HuH-7.5 (cell line): ENCODE measurements at regions not wholly inside any gene's neighbourhood (a gene's known extent, or its start where the extent isn't known, plus 50 kb on each side); places are given as distances from the start of the nearest gene placed in this dataset.
"Not testable (repeated sequence)": the region's sequence is repeated elsewhere in the genome, so short reads cannot be mapped to it uniquely, and the experiment has no call there.

Experiments
- DNase-seq: peaks from one replicate; pipeline ENCODE4 v3.0.0; 2011; ENCODE audit warnings: low spot score

DNA sequence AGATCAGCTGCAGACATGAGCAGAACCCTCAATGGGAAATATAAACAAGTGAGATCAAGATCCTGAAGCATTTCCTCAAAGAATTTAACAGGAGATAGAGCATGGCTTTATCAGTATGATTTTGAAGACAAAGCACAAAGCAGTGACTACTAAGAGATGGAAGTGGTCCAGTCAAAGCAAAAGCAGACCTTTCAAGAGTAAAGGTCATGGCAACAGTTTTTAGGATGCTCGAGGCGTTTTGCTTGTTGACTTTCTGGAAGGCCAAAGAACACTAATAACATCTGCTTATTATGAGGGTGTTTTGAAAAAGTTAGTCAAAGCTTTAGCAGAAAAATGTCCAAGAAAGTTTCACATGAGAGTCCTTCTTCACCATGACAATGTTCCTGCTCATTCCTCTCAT, 128.5 kb downstream of the KCNE4 start:
- DNase-seq, result no peak

DNA sequence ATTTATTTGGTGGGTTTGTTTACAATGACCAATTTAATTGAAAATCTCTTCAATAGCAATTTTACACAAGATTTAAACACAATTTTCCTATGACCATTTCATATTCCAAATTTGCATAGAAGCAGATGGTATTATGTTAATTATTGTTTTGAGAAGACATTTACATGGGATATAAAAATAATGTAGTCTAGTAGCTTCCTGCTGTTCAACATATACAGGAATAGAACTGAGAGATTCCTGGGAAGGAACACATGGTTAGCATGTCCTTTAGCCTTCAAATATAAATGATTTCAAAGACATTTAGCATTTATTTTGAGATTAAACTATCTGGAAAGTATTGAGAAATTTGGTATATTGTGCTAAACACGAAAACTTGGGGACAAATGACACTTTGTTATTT, 129.6 kb downstream of the KCNE4 start:
- no peak for DNase-seq

DNA sequence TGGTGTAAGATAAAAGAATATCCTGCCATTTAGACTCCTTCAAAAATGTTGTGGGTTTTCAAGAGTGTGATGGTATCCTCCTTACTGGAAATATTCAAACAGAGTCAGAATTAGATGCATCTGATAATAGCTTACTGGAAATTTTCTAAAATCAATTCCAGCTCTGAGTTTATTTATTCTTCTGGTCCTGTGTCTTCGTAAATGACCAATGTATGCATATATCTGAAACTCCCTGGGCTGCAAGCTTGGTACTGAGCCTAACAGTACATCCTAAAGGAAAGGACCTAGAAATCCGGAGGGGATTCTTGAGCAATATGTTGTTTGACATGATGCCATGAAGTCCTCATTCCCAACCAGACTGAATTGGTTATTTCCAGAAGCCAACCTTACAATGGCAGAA, 130.4 kb downstream of the KCNE4 start:
- DNase-seq, result no peak

DNA sequence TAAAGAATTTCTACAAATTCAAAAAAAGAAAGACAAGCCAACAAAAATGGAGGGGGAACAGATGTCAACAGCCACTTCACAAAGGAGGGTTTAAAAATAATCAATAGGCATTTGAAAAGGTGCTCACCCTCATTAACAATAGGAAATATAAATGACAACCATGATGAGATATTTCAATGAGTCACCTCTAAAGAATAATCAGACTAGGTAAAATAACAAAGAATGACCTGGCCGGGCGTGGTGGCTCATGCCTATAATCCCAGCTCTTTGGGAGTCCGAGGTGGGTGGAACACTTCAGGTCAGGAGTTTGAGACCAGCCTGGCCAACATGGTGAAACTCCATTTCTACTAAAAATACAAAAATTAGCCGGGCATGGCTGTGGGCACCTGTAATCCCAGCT, 133.6 kb downstream of the KCNE4 start:
- no peak for DNase-seq

DNA sequence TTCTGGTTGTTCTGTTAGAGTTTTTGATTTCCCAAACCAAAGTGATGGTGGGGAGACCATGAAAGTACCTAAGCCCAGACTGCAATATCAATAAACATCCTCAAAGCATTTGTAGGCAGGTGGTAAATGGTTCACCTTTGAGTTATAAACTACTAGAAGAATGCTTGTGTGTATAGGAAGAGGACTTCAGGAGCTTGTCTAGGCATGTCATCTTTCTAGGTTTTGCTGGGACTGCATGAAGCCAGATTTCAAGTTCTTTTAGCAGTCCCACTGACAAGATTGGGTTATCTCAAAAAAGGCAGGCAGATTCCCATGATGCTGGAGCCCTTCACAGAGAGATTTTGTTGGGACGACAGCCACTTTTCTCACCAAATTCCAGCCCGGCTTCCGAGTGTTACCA, 135.3 kb downstream of the KCNE4 start:
- no peak for DNase-seq

DNA sequence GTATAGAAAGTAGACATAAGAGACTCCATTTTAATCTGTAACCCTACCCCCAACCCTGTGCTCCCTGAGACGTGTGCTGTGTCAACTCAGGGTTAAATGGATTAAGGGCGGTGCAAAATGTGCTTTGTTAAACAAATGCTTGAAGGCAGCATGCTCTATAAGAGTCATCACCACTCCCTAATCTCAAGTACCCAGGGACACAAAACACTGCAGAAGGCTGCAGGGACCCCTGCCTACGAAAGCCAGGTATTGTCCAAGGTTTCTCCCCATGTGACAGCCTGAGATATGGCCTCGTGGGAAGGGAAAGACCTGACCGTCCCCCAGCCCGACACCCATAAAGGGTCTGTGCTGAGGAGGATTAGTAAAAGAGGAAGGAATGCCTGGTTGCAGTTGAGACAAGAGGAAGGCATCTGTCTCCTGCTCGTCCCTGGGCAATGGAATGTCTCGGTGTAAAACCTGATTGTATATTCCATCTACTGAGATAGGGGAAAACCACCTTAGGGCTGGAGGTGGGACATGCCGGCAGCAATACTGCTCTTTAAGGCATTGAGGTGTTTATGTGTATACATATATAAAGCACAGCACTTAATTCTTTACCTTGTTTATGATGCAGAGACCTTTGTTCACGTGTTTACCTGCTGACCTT, 138.7 kb downstream of the KCNE4 start:
- DNase-seq, result not testable (repeated sequence)

DNA sequence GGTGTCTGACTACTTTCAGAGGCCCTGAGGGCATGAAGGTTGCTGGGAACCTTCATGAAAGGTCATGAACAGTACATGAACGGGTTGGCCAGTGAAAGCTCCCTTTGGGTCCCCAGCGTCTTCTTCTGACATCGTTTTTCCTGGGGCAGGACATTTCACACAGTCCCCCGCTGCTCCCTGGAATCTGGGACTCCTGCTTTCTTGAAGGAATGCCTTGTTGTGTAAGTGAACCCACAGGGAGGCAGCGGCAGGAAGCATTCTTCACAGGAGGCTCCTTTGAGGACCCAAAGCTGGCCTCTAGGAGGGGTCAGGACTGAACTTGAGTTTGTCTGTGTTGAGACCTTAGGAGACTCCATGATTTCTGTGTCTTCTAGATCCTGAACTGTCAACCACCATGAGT, 144.3 kb downstream of the KCNE4 start:
- DNase-seq, result no peak

DNA sequence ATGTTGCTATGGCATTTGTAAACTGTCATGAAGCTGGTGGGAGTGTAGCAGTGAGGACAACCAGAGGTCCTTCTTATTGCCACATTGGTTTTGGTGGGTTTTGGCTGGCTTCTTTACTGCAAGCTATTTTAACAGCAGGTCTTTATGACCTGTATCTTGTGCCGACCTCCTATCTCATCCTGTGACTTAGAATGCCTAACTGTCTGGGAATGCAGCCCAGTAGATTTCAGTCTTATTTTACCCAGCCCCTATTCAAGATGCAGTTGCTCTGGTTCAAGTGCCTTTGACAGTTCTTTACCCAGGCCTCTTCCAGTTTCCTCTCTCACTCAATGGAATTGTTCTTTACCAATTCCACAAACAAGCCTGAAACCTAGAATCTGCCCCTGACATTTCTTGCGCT, 145.1 kb downstream of the KCNE4 start:
- no peak for DNase-seq

DNA sequence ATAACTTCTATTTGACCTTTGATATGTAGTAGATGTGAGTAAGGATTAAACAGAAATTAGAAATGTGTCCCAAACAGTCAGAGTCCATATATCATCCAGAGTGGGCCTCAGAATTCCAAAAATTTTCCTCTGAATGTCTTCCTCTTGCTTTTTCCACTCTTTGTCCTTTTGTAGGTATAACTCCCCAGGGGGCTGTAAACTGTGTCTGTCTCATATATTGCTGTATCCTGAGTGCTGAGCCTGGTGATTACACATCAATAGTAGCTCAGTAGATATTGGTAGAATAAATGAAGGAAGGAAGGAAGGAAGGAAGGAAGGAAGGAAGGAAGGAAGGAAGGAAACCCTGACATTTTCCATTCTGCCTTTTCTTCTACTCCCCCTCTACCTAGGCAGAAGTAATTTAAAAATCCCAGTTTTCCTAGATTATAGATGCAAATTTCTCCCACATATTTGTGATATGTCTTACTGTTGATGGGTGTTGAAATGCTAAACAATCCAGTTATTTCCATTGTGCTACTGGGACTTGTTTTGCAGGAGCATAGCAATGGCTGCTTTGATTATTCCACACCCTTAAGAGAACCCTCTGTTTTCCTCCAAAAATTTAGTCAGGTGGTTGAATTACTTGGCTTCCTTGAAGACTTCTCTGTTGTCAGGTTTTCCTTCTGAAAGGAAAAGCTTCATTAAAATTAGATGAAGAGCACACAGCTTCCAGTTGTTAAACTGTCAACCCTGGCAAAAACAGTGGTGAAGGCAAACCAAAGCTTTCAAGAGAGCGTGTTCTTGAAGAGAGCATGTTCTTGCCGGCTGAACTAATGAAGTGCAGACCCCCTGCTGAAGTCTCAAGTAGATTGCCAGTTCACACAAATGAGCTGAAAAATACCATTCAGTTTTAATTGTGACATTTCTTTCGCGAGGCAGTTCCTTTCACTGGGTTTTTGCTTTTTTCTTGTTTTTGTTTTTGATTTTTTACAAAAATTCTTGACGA, 147.8 kb downstream of the KCNE4 start:
- no peak for DNase-seq

DNA sequence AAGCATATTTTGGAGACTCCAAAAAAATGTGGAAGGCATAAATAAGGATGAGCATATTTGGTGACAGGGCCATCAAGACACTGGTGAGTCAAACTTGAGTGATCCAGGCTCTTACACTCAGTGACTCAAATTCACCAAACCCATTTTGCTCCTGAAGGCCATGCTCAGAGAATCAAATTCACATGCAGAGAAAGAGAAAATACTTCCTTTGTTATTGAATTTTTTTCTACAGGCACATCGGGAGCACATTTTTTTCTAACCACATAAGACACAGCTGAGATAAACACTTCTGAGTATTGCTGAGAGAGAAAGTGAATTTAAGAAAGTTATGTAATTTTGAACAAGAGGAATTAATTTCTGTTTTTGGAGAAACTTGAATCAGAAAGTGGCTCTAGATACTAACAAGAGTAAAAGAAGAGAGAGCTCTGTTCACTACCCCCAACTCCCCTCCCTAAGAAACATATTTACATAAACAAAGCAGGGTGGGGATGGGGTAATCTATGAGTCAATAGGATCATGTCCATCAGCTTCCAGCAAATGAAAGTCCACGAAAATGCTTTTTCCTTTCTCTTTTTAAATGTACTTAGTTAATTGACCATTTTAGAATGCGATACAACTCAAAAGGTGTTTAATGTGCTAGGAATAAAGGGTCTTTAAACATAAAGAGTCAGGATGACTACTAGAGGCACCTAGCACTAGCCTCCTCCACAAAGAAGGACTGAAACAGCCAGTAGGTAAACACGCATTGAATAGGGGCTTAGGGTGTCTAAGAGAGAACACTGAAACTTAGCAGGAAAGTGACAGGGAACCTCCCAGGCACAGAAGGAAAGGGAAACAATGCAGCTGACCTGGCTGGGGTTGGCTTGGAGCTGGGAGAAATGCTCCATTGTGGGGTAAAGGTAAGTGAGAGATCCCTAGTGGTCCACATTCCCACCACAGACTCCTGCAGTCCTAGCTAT, 152.3 kb downstream of the KCNE4 start:
- no peak for DNase-seq

DNA sequence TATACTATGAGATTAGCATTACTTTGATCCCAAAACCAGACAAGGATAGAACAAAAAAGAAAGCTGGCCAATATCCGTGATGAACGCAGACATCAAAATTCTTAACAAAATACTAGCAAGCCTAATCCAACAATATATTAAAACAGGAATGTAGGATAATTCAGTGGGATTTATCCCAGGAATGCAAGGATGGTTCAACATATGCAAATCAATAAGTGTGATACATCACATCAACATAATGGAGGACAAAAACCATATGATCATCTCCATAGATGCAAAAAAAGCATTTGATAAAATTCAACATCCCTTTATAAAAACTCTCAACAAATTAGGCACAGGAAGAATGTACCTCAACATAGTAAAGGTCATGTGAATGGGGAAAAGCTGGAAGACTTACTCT, 158.5 kb downstream of the KCNE4 start:
- DNase-seq, result no peak

DNA sequence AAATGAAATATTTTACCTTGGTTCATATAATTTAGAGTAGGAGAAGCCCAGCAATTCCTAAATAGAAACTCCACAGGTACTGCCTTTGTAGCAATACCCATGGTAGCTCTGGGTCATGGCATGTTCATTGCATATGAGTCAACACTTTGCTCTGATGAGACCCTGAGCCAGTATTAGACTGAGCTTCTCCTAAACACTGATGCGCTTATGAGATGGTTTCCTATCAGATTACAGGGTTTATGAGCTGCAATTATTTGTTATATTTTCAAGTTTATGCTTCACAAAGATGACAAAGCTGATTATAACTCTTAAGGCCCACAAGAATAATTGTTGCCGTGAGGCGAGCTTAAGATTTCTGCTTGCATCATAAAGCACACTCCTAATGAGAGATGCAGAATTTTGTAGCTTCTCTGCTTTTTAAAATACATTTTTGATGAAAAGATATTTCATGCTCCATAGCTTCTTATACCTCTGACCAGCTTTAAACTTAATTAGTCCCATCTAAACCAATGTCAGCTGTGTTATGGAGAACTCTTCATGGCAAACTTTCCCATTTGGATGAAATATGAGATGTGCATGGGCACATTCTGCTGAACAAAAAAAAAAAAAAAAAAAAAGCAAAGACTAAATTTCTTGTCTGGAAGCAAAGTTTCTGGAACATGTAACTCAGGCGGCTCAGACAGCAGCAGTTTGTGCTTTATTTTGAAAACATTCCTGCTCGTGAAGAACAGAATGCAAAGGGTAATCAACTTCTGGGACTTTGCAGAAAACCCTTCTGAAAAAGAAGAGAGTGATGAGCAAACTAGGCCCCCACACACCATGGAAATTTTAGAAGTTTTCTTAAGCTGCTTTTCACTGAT, 162.6 kb downstream of the KCNE4 start:
- DNase-seq, result no peak

DNA sequence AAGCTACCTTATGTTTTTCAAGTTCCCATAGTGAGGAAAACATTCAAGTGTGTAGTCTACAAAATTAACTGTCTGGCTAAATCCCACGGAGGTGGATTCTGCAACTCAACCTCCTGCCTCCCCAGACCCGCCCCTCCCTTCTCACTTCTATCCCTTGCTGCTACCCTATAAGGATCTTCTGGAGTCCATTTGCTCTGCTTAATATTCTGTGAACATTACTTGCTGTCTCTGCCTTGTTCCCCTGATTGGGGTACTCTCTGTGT, 163.2 kb downstream of the KCNE4 start:
- no peak for DNase-seq

DNA sequence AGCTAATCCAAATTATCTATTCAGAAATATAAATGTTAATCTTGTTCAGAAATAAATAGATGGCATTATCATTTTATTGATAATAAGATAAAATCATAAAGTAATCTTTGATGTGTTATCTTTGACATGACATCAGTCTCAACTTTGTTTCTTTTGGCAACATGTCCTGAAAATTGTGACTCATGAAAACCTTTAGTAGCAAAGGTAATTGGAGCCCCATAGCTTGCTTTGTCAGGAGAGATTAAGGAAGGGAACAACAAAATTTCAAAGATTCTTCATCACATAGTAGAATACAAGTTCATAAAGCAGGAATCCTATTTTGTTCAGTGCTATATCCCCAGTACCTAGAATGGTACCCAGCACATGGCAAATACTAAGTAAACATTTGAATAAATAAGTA, 165.4 kb downstream of the KCNE4 start:
- DNase-seq, result no peak

DNA sequence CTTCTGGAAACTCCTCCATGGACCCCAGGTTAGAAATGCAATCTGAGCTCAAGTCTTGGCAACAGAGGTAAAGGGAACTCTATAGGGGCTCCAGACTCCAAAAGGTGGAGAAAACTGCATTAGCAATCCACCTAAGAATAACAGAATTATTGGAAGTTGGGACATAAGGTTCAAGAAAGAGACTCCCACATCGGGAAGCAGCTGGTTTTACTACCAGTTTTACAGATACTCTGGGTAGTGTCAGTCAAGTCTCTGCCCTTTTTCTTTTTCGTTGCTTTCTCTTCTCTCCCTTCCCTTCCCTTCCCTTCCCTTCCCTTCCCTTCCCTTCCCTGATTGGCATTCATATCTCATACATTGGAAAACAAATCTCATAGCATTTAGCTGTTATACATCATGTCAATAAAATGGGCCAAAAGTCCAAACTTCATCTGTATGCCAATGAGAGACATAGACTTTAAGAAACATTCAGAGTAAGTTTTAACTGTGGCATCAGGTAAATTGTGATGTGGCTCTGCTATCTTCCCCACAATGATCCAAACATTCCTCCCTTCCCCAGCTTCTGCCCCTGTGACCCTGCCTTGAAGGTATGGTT, 166.7 kb downstream of the KCNE4 start:
- no peak for DNase-seq

DNA sequence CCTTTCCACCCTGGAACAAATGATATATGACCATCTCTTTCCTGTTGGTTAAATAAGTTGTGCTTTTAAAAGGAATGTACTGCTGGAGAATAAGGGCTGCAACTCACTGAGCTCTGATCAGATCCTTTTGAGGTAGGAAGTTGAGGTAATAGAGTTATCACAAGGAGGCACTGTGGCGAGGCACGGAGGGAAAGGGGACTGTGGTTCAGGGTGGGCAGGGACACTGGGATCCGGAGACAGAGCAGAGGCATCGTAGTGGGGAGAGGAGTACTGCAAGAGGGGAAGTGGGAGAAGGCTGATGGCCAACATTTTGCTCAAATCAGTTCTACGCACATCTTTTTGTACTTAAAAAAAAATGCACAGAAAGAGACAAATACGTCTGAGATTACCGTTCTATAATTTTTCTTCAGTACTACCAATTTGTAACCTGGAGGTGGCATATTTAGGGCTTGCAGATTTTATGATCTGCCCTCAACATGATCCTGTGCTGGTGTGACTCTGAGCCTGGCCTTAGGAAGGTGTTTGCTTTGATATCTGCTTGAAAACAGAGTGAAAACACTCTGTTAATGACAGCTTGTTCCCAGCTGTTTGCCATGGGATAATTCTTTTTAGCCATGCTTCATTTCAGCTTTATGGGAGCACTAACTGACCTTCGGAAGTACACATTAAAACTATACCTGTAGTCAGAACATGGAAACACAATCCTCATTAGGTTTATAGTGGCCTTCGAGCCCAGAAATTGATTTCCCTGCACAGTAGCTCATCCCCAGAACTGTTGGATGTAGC, 168.1 kb downstream of the KCNE4 start:
- no peak for DNase-seq

DNA sequence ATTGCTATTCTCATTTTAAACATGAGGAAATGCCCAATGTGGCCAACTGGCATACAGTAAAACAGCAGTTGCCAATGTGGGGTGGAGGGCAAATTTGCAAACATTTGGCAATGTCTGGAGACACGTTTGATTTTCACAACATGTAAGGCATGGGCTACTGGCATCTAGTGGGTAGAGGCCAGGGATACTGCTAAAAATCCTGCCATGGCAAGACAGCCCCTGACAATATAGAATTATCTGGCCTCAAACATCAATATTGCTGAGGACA, 168.6 kb downstream of the KCNE4 start:
- DNase-seq, result no peak

DNA sequence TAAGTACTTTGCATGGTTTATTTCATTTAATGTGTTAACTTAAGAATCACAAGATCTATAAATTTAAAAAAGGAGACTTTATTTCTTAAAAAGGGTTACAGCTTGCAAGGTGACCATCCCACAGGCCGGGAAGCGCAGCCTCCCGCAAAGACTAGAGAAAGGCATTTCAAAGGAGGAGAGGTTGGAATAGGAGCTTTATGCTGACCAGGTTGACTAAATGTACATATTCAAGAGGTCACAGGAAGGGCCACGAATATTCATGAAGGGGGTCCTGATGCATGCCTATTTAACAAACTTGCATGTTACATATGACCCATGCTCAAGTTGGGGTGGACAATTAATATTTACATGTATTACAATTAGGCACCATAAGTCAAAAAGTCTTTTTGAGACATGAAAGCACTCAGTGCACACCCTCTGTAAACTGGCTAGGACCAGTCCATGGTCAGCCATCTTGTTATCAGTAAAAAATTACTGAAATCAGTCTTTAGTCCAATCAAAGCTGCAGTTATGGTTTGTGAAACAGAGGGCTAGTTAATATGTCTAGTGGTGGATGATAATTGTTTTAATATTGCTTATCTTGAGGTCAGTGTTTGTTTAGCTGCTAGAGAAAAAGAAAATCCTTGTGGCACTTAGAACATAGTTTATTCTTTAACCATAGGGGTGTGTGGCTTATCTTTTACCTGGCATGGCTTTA, 169.3 kb downstream of the KCNE4 start:
- no peak for DNase-seq

DNA sequence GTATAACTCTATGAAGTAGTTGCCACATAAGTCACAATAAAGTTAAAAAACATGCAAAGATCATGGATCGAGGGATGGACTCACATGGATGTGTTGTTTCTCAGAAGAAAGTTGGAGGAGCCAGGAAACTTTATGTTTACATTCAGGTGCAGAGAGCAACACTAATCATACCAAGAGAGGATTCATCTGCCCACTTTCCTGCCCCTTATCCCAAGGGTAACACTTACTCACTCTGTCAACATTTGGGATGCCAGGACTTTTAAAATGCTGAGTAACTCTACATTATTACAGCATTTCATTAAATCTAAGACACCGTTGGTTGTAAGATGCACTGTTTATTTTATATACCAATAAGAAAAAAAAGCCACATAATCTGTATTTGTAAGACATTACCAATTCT, 170.4 kb downstream of the KCNE4 start:
- DNase-seq, result no peak

DNA sequence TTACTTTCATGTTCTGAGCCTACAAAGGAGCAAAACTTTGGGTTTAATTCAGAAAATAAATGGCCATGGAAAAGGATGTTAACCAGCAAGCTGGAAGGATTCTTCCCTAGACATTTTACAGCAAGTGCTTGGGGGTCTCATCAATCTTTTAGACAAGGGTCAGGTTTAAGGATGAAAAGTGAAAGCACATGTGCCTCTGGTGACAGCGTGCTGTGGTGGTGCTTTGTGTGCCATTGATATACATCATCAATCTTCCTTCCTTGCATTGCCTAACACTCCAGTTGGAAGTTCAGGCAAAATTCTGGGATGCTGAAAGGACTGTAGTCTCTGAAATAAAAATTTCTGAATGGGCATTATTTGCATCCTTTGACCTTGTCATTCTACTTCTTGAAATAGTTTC, 171.2 kb downstream of the KCNE4 start:
- DNase-seq, result no peak
